NCI-H2196 (cell line): ENCODE measurements at regions not wholly inside any gene's neighbourhood (a gene's known extent, or its start where the extent isn't known, plus 50 kb on each side); places are given as distances from the start of the nearest gene placed in this dataset.

Source experiments
- DNase-seq: peaks from one replicate; lab custom pipeline; 2025; ENCODE audit not compliant: unreplicated experiment; lab: John Stamatoyannopoulos, UW

DNA sequence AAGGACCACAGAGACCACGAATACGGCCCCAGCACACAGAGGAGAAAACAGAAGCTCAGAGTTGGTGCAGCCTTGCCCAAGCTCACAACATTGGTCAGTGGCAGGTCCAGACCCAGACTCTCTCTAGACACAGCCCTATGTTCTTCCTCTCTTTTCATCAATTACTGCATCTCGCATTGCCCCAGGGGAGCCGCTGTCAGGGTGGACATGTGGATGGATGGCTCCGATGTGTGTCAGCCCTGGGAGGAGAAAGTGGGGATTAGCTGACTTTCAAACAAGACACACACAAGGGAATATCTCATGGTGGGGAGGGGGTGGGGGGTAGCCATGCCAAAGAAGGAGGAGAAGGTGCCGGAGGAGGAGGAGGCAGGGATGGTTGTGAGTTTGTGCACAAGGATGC lies 556.8 kb downstream of the NPHP4 start:
- DNase-seq, result no peak

DNA sequence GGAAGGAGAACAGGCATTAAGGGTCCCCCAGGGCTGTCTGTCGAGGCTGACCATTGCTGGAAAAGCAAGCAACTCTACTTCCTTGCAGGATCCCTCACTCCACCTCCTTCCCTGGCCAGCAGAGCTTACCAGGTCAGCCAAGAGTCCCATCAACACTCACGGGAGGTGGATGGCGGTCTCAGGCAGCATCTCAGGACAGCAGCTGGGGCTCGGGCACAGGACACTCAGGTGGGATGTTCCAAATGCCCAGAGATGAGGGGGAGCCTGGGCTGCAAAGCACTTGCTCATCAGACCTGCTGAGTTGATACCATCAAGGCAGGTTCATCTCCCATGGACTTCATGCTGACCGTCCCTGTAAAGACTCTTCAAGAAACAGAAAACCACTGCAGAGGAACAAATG lies 559.8 kb downstream of the NPHP4 start:
- no peak for DNase-seq

DNA sequence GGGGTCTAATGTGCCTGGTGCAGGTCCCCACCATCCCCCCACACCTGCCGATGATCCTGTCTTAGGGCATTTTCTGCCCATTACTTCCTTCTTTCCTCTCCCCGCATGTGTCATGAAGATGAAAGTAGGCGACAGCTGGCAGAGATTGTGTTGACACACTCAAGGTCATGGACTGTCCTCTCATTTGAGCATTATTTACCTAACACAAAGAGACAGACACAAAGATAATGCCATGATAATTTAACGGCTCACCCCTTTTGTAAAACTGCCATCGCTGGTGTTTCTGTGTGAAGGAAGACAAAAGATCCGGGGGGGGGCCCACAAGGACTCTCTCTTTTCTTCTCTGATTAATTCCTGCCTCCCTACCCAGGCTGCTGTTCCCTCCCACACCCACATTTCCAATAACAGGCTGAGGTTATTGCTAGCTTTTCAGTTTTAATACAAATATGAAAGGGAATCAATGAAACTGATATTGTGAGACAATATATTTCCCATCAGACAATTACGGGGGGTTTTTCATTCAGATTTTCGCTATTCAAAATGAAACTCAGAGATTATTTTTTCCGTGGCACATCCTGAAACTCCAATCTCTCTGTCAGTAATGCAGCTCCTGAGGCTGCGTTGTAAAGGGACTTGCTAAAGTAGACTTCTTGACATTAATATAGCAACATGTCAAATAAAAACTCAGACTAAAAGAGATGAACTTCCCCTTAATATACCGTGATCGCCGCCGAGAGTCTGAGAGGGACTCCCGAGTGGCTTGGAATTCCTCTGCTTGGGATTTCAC lies 561.1 kb downstream of the NPHP4 start:
- DNase-seq, result peak; percentile 62

DNA sequence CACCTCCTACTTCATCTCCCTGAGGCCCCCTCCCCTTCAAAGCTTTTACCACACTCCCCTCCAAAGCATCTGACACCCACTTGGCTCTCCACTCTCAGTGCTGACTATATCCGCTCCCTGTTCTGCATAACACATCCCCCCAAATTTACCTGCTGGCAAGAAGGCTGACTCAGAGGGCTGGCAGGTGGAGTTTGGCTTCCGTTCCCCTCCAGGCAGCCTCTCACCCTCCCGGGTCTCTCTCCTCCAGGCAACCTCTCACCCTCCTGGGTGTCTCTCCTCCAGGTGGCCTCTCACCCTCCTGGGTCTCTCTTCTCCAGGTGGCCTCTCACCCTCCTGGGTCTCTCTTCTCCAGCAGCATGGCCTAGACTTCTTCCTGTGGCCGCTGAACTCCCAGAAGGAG lies 562.1 kb downstream of the NPHP4 start:
- peak; percentile 27 for DNase-seq

DNA sequence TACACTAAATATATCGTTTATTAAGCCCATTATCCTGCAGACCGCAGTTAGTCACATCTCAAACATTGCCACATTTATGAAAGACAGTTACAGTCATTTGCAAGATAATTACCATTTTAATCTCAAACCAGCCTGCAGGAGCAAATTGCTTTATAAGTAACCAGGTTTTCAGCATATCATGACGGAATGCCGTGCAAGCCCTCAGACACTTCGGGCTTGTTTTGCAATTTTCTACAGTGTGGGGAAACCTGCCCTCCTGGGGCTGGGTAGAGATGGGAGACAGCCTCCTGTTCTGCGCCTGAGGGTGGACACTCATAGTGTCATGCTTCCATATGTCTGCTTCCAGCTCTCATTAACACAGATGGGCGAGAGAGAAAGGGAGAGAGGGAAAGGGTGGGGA lies 563.9 kb downstream of the NPHP4 start:
- no peak for DNase-seq

DNA sequence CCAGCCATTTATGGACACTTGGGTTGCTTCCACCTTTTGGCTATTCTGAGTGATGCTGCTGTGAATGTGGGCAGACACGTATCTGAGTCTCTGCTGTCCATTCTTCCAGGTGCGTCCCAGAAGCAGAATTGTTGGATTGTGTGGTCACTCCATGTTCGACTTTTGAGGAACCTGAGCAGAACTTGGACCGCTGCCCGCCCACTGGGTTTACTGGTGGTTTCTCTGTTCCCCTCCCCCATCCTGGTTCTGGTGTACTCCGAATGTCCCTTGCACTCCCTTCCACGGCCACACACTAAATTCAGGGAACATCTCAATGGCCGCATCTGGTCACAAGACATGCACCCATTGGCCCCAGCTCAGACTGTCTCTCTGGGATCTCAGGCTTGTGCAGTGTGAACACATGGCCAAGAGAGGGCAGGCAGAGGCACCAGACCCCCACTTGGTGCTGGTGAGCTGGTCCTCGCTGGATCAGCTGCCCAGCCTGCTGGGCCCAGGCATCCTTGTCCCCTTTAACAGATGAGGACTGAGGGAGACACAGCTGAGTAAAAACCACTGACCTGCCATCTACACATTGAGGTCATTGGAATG lies 565.1 kb downstream of the NPHP4 start:
- no peak for DNase-seq

DNA sequence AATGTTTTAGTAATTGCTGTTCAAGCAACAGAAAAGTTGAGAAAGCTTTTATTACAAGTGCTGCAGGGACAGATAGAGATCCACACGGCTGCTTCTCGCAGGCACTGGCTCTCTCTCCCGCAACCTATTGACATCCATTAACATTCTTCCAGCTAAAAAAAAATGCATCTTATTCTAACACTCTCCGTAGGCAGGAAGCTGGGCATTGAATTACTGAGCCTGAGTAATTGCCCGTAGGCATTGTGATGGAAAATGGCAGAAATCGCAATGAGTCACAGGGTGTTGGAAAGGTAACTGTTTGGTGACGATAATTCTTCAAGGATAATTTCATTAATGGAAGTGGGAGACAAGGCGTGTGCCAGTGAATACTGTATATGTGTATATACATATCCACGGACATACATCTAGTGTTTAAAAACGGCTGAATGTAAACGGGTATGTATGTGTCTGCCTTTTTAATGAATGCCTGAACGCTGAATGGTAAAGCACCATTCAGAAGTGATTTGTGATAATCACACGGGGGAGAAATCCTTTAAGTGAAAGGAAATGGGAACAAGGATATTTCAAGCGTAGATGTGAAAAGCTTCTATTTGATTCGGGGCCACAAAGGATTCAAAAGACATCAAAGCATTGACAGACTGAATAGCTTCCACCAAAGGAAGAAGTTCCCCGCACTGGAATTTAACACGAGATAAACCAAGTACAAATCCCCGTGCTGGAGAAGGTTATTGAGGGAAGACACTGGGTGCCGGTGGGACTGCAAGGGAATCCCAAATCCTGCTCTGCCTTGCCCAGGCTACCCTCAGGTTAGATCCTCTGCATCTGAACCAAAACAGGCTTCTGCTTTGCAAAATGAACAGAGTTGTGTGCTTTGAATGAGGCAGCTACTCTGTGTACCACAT lies 567.2 kb downstream of the NPHP4 start:
- peak; percentile 27 for DNase-seq

DNA sequence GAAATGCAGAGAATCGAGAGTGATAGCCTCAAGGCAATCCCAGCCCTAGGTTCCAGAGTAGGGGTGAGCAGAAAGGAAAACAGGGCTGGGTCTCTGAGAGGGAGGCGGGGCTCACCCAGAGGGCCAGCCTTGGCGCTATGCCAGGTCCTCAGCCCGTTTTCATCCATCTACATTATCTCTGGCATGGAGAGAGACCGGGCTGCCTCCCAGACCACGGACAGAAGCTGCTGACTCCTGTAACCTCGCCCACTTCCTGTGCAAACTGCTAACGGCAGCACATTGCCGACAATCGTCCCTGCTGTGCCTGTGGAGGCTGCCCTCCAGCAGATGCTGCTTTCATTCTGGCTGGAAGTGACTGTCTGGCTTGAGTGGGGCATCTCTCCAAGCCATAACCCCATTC lies 569.1 kb downstream of the NPHP4 start:
- peak; percentile 88 for DNase-seq

DNA sequence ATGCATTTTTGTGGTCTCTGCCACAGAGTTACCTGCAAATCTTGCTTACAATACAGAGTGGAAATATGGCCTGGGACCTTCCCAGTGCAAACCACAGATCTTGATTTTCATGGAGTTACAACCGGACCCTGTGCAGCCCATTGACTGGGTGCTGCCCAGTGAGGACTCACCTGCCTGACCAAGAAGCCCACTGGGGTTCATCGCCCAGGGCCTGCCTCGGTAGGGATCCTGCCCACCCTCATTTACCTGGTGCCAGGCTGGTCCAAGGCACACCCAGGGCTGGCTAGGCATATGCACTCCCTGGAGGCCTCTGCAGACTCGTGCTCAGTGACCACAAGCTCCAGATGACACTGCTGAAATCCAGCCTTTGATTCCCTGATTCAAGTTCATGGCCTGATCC lies 572.7 kb downstream of the NPHP4 start:
- no peak for DNase-seq

DNA sequence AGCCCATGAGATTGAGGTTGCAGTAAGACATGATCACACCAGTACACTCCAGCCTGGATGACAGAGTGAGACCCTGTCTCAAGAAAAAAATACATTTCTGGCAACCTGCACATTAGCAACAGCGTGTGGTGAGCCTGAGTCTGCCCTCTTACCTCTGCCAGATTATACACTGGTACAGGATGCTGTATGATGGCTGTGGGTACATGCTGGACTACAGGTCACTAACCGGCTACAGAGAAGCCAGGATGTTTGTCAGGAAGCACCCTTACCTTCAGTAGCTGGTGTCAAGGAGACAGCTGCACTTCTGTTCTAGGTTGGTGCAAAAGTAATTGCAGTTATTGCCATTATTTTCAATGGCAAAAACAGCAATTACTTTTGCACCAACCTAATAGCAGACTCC lies 575.7 kb downstream of the NPHP4 start:
- DNase-seq, result no peak

DNA sequence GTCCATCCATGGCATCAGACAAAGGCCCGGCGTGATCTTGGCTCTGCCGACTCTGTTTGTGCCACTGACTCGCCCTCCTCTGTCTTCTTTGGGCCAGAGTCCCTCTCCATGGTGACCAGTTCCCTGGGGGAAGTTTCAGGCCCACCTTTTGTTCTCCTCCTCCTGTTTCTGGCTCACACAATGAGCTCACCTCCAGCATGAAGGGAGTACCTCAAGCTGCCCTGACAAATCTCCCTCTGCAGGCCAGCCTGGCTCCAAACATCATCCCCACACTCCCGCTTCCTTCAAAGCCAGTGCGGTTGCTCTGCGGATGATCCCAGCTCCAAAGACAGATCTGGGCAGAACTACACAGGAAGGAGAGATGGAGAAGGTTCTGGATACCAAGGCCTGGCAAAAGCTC lies 576.6 kb downstream of the NPHP4 start:
- DNase-seq, result no peak

DNA sequence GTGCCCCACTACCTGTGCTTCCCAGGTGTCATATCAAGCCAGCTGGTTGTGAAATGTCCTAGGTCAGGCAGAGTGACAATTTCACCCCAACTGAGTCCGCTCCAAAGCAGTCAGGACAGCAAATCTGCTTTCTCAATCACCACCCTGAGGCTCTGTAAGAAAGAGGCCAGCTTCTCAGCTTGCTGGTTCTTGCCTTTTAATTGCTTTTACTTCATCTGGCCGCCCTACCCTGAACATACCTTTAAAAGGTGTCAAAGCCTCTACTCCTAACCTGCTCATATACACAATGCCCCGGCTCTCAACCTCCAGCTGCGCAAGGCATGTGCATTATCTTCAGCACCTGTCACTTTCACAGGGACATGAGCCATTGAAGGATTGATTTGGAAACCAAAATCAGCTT lies 581.6 kb downstream of the NPHP4 start:
- no peak for DNase-seq

DNA sequence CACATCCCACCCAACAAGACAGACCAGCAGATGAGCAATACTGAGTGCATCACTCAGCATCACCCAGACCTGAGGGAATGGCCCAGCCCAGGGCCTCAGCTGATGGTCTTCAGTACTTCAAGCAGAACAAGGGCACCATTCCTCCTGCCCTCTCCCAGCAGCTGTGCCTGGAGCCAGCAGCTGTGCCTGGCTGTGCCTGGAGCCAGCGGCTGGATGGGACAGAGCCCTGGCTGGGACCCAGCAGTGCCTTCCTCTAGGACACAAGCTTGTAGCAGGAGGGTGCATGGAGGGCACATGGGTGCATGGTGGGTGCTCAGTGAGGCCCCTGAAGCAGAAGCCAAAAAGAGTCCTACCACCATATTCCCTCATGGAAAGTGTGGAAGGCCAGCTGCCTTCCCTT lies 583.8 kb downstream of the NPHP4 start:
- no peak for DNase-seq

DNA sequence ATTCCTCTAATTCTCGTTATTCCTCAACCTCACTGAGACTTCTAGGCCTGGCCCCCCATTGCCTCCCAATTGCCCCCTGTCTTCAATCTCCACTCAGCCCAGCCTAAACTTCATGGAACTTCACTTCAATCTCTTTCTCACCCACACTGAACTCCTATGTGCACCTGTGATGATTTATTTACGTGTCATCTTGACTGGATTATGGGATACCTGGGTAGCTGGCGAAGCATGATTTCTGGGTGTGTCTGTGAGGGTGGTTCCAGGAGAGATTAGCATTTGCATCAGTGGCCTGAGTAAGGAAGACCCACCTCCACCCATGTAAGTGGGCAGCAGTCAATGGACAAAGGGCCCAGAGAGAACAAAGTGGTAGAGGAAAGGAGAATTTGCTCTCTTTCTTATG lies 587.0 kb downstream of the NPHP4 start:
- no peak for DNase-seq

DNA sequence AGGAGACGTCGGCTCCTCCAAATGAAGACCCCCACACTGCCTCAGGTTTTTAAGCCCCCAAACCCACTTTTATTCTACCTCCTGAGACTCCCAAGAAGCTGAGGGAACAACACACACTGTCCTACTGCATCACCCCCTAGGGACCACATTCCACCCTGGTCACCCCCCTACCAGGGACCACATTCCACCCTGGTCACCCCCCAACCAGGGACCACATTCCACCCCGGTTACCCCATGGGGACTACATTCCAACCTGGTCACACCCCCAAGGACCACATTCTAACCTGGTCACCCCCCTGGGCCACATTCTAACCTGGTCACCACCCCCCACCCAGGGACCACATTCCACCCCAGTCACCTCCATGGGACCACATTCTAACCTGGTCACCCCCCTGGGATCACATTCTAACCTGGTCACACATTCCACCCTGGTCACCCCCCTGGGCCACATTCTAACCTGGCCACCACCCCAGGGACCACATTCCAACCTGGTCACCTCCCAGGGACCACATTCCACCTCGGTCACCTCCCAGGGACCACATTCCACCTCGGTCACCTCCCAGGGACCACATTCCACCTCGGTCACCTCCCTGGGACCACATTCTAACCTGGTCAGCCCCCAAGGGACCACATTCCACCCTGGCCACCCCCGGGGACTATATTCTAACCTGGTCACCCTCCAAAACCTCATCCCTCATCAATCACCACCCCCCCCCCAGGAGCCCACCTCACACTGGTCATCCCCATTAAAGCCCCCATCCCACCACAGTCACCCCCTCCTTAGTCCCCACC lies 587.6 kb downstream of the NPHP4 start:
- no peak for DNase-seq

DNA sequence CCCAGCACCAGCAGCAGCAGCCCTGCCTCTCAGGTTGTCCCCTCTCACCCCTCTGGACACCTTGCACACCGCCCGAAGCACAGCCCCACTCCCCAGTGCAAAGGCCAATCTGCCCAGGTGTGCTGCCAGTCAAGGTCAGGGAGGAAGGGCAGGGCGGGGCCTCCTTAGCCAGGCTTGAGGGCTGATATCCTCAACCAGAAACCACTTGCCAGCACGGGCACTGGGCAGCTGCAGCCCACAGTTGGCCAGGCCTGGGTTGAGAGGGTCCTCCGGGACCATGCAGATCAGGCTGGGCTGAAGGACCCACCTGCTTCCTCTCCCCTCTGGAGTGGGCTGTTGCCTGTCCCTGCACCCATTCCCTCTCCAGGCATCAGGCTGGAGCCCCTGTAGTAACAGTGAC lies 588.3 kb downstream of the NPHP4 start:
- no peak for DNase-seq

DNA sequence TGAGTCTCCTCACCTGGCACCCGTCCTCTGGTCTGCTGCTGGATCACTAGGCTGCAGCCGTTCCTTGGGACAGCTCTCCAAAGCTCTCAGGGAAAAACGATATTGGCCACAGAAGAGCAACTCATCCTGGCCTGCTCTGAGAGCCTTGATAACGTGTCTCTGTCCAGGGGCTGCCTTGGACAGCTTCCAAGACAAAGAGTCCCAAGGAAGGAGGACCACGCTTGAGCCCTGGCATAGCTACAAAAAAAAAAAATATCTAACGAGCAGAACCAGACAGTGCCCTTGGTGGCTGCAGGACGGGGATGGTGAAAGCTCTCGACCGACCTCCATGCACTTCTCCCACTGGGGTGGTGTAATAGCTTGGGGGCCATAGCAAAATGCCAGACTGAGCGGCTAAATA lies 589.6 kb downstream of the NPHP4 start:
- no peak for DNase-seq

DNA sequence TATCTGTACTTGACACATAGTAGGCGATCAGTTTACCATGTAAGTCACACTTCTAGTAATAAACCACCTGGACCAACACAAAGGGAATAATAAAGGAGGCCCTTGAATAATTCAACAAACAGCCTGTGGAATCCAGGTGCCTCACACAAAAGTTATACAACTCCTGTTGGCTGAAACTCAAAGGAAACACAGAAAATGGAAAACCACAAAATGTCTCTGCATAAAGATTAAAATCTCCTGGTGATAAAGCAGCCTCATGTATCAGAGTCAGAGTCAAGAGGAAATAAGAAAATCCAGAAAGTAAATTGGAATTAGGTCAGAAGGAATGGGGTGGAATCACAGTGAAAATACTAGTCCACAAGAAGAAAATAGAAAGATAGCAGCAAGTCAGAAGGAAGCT lies 592.5 kb downstream of the NPHP4 start:
- DNase-seq, result no peak

DNA sequence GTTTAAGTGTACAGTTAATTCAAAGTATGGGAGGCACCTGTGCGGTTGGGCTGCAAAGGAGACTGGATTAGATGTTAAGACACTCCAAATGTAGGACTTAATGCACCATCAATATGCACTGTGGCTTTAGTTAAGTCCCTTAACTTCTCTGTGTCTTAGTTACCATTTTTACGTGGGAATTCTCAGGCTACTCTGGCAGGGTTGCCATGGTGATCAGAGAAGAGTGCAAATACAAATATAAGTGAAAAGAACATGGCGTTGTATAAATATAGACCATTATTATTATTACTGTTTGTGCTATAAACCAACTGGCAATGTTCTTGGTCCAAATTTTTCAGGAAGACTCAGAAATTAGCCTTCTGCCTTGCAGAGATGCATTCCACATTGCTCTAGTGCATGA lies 595.6 kb downstream of the NPHP4 start:
- no peak for DNase-seq

DNA sequence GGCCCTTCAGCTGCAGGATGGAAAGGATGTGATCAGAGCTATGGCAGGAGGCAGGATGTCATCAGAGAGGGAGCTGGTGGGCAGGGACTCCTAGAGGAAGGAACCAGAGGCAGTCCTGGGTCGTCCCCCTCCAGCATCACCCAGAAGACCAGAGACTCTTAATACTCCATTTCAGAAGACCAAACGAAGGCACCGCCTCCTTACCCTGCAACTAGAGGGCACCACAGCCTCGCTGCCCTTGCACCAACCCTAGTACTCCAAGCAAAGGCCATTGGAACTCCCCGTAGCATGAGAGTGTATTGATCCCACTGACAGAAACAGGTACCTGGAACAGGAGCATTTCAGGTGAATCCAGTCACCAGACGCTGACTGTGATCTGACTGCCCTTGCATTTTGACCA lies 598.1 kb downstream of the NPHP4 start:
- DNase-seq, result no peak

DNA sequence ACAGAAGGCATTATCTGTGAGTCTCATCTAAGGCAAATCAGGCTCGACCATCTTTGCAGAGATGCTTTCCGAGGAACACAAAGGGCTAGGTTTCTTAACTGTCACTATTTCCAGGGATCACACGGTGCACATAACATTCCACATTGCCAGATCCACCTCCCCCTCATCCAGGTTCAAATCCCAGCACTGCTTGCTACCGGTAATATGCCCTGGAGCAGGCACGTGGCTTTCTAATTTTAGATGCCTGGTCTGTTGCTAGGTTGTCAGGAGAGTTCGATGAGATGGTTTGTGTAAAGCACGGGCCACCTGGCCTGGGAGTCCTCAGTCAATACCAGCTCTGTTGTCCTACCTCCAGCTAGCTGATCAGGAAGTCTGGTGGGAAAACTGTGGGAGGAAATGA lies 598.6 kb downstream of the NPHP4 start:
- no peak for DNase-seq
